PFSK-1 (cell line): ENCODE measurements at regions not wholly inside any gene's neighbourhood (a gene's known extent, or its start where the extent isn't known, plus 50 kb on each side); places are given as distances from the start of the nearest gene placed in this dataset.

ENCODE experiments used
- FOXP2 ChIP-seq: optimal IDR thresholded peaks from 2 replicates; pipeline ENCODE3; 2011; ENCODE audit warnings: borderline replicate concordance, control low read depth, inconsistent platforms; ENCODE audit not compliant: insufficient read depth; ENCODE audit errors: extremely low read length, extremely low read depth
- POLR2AphosphoS5 ChIP-seq: IDR thresholded peaks from 2 replicates; pipeline ENCODE4 v1.6.1; 2012; ENCODE audit warnings: low read depth, mild to moderate bottlenecking, control low read depth, low read length, moderate library complexity
- SIN3A ChIP-seq: IDR thresholded peaks from 2 replicates; pipeline ENCODE4 v1.6.1; 2012; ENCODE audit warnings: mild to moderate bottlenecking, low read length, moderate library complexity, borderline replicate concordance; ENCODE audit not compliant: insufficient read depth
- TAF1 ChIP-seq: IDR thresholded peaks from 2 replicates; pipeline ENCODE4 v1.6.1; 2012; ENCODE audit warnings: low read length, control low read depth, borderline replicate concordance; ENCODE audit not compliant: insufficient read depth
- TF ChIP-seq, protein P1 (sequence below), 2 experiments: IDR thresholded peaks; 2 replicates each; pipeline versions ENCODE4 v1.6.1 to v1.8.0; 2011 to 2012; ENCODE audit warnings: low read depth in 2 of 2, low read length in 2 of 2, control low read depth in 1 of 2, inconsistent platforms in 1 of 2, mild to moderate bottlenecking in 1 of 2, moderate library complexity in 1 of 2; ENCODE audit not compliant: insufficient read depth in 1 of 2

DNA sequence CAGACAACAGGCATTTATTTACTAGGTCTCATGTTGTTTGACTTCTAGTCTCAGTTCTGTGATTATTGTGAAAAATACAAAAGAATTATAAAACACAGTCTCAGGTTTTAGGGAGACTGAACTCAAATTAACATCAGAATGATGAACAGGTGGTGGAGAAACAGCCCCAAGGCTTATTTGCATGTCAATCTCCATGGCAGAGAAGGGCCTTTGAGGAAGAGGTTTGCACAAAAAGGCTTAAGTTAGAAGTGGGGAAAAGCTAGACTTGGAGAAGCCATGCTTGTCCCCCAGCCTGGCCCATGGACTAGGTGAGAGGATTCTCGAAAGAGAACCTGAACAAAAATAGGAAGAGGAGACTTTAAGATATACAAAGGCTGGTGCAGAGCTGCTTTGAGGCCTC lies 183.3 kb downstream of the EDN1 start:
- no peak for TF ChIP-seq TAF1
- no peak for TF ChIP-seq SIN3A
- TF ChIP-seq FOXP2: no peak
- TF ChIP-seq, protein P1, sequence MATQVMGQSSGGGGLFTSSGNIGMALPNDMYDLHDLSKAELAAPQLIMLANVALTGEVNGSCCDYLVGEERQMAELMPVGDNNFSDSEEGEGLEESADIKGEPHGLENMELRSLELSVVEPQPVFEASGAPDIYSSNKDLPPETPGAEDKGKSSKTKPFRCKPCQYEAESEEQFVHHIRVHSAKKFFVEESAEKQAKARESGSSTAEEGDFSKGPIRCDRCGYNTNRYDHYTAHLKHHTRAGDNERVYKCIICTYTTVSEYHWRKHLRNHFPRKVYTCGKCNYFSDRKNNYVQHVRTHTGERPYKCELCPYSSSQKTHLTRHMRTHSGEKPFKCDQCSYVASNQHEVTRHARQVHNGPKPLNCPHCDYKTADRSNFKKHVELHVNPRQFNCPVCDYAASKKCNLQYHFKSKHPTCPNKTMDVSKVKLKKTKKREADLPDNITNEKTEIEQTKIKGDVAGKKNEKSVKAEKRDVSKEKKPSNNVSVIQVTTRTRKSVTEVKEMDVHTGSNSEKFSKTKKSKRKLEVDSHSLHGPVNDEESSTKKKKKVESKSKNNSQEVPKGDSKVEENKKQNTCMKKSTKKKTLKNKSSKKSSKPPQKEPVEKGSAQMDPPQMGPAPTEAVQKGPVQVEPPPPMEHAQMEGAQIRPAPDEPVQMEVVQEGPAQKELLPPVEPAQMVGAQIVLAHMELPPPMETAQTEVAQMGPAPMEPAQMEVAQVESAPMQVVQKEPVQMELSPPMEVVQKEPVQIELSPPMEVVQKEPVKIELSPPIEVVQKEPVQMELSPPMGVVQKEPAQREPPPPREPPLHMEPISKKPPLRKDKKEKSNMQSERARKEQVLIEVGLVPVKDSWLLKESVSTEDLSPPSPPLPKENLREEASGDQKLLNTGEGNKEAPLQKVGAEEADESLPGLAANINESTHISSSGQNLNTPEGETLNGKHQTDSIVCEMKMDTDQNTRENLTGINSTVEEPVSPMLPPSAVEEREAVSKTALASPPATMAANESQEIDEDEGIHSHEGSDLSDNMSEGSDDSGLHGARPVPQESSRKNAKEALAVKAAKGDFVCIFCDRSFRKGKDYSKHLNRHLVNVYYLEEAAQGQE (IDR thresholded peaks at IDR 0.05; ENCODE audit: insufficient read depth in 1 of 2, low read depth in 2 of 2, low read length in 2 of 2): no peak
- TF ChIP-seq POLR2AphosphoS5: no peak

DNA sequence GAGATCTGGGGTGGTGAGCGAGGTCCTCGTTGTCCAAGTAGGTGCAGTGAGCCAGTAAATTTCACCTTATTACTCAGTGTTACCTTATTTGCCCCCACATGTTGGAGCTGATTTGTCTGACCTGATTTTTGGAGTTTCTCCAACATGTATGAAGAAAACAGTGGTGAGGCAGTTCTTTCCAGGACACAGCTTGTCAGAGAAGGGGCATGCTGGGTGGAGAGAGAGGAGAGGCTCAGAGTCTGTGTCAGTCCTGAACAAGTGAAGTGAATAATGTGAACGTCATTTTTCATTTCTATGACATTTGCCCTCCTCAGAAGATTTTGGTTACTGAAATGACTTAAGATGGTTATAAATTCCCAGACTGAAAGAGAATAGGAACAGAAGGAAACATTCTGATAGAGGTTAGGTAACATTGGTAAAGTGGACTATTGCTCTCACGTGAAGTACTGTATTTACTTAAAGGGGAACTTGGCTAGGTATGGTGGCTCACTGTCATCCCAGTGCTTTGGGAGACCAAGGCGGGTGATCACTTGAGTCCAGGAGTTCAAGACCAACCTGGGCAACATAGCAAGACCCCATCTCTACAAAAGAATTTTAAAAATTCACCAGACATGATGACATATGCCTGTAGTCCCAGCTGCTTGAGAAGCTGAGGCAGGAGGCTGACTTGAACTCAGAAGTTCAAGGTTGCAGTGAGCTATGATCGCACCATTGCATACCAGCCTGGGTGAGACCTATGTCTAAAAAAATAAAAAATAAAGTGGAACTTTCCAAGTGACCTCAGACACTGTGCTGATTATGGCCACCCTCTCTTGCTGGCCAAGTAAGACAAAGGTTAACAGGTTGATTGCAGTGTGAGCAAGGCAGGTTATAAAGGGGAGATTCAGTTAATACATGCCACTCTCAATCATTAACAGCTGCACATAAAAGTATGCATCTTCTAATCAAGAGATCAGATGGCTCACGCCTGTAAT lies 184.3 kb downstream of the EDN1 start:
- TF ChIP-seq SIN3A: no peak
- no peak for TF ChIP-seq POLR2AphosphoS5
- TF ChIP-seq FOXP2: no peak
- TF ChIP-seq, protein P1 (IDR thresholded peaks at IDR 0.05; ENCODE audit: insufficient read depth in 1 of 2, low read depth in 2 of 2, low read length in 2 of 2): no peak
- TF ChIP-seq TAF1: no peak

DNA sequence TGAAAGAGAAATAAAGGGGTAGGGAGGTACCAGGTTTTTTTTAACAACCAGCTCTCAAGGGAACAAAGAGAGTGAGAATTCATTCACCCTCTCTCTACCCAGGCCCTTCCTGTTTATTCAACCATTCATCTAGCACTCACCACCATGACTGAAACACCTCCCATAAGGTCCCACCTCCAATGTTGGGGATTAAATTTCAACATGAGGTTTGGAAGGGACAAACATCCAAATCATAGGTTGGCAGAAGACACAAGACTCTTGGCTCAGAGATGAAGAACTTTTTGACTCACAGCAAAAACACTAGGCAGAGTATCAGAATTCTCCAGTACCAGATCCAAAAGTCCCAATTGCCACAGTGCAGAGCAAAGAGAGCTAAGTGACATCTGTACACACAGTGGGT lies 186.3 kb downstream of the EDN1 start:
- TF ChIP-seq SIN3A (no peak), POLR2AphosphoS5 (no peak), TAF1 (no peak), FOXP2 (no peak)
- TF ChIP-seq, protein P1 (IDR thresholded peaks at IDR 0.05; ENCODE audit: insufficient read depth in 1 of 2, low read depth in 2 of 2, low read length in 2 of 2): no peak

DNA sequence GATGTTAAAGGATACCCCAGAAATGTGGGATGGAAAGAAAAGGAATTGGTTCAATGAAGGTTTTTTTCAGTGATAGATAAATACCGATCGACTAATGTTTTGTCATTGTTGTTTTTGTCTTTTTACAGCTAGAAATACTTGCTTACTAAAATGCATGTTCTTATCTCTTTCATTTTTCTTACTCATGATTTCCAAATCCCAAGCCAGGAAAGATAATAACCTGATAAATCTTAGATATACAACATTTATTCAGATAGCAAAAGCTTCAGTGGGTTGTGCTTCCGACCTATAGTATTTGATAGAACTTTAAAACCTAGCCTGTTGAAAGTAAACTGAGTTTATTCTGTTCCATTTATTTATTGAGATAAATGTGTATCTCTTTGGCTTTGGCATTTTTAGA lies 187.5 kb downstream of the EDN1 start:
- TF ChIP-seq TAF1: no peak
- TF ChIP-seq POLR2AphosphoS5: no peak
- TF ChIP-seq, protein P1 (IDR thresholded peaks at IDR 0.05; ENCODE audit: insufficient read depth in 1 of 2, low read depth in 2 of 2, low read length in 2 of 2): no peak
- no peak for TF ChIP-seq FOXP2
- TF ChIP-seq SIN3A: no peak

DNA sequence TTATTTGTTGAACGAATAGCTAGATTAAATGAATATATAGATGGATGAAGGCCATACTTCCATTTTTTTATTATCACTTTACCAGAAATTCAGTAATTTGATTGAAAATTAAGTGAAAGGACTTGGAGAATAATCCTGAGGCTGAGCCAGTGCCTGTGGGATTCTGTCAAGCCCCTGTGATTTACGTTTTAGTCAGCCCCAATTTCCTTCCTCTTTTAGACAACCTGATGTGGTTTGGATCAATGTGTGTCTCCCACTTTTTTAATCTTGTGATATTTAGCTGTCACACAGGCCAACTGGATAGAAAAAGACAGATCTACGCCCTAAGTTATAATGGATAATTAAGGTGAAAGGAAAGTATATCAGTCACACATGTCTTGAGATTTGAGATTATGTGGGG lies 188.8 kb downstream of the EDN1 start:
- TF ChIP-seq, protein P1 (IDR thresholded peaks at IDR 0.05; ENCODE audit: insufficient read depth in 1 of 2, low read depth in 2 of 2, low read length in 2 of 2): no peak
- no peak for TF ChIP-seq TAF1
- no peak for TF ChIP-seq POLR2AphosphoS5
- no peak for TF ChIP-seq FOXP2
